K562 (cell line): ENCODE measurements at regions not wholly inside any gene's neighbourhood (a gene's known extent, or its start where the extent isn't known, plus 50 kb on each side); places are given as distances from the start of the nearest gene placed in this dataset.

ENCODE experiments used
- ATAC-seq: fragments of 200-7000 bp; cut with Tn5 transposase; 3 replicates; pipeline ENCODE4 v1.9.1; 2020; ENCODE audit warnings: moderate library complexity
- BruUV-seq: library from RNA; stranded (reverse); fragments of 400-500 nt; replicated peaks from 2 replicates; lab custom pipeline; 2021; lab: Mats Ljungman, UMichigan
- CTCF ChIA-PET: fragments of 300-600 bp; formaldehyde crosslinking; extraction: SDS; loops from one replicate; lab custom pipeline; 2021; ENCODE audit warnings: low intra/inter-chr PET ratio; lab: Yijun Ruan, JAX
- POLR2A ChIA-PET: fragments of 300-600, 350-650 bp; sonication (Branson Sonifier 250); formaldehyde crosslinking; extraction: SDS; loops from one replicate; lab custom pipeline; 2021; ENCODE audit warnings: antibody characterized with exemption, inconsistent platforms; lab: Yijun Ruan, JAX
- DNase-seq, 4 experiments: peaks; one replicate each; pipeline versions ENCODE4 v3.0.0 to v3.0.0-alpha.2; 2011 to 2018; ENCODE audit warnings: low spot score in 3 of 4, mixed read lengths in 3 of 4; ENCODE audit errors: extremely low read depth in 1 of 4
- FAIRE-seq: peaks from 2 replicates; lab custom pipeline; 2011; peaks lifted over from hg19 to GRCh38; lab: Jason Lieb, UNC
- H2AFZ ChIP-seq: 2 replicates; pipeline ENCODE4 v1.6.0; 2011; ENCODE audit warnings: low read depth, low read length, control low read depth, inconsistent platforms
- H3K27ac ChIP-seq: fragments of 200-600 bp; 3 replicates; pipeline ENCODE4 v1.8.0; 2011; ENCODE audit warnings: low read depth, mild to moderate bottlenecking, control low read depth, inconsistent platforms, low read length, moderate library complexity, mixed read lengths; ENCODE audit errors: extremely low read depth
- H3K27me3 ChIP-seq, 2 experiments: fragments of 300-600 bp in 1 of 2; 2 replicates in 1 of 2; 3 replicates in 1 of 2; pipeline versions ENCODE4 v1.6.0 to v1.8.0; 2011; ENCODE audit warnings: inconsistent platforms in 2 of 2, low read length in 2 of 2, mild to moderate bottlenecking in 1 of 2, mixed read lengths in 1 of 2, moderate library complexity in 1 of 2; ENCODE audit not compliant: control insufficient read depth in 2 of 2, insufficient read depth in 2 of 2
- H3K36me3 ChIP-seq: fragments of 300-600 bp; 3 replicates; pipeline ENCODE4 v1.8.0; 2011; ENCODE audit warnings: mild to moderate bottlenecking, low read length, inconsistent platforms; ENCODE audit not compliant: control insufficient read depth, insufficient read depth
- H3K4me1 ChIP-seq, 2 experiments: fragments of 200-600 bp in 1 of 2; replicated peaks in 1 of 2; 2 replicates in 1 of 2; 3 replicates in 1 of 2; pipeline versions ENCODE4 v1.5.1 to v1.8.0; 2011; ENCODE audit warnings: inconsistent platforms in 2 of 2, low read length in 2 of 2, mild to moderate bottlenecking in 1 of 2, mixed read lengths in 1 of 2, moderate library complexity in 1 of 2; ENCODE audit not compliant: control insufficient read depth in 2 of 2, insufficient read depth in 2 of 2
- H3K4me2 ChIP-seq: 2 replicates; pipeline ENCODE4 v1.6.1; 2011; ENCODE audit warnings: low read length, control low read depth, inconsistent platforms, mixed read lengths; ENCODE audit not compliant: insufficient read depth
- H3K4me3 ChIP-seq: fragments of 200-600 bp; sonication (generic), shearing (Covaris generic); 2 replicates; pipeline ENCODE4 v1.5.1; 2016; ENCODE audit warnings: control low read depth, inconsistent platforms
- H3K79me2 ChIP-seq: fragments of 200-600 bp; 3 replicates; pipeline ENCODE4 v1.8.0; 2011; ENCODE audit warnings: low read length, inconsistent platforms; ENCODE audit not compliant: control insufficient read depth, insufficient read depth
- H3K9ac ChIP-seq, 2 experiments: 2 replicates each; pipeline versions ENCODE4 v1.6.0 to v1.6.1; 2011; ENCODE audit warnings: low read depth in 2 of 2, low read length in 2 of 2, control low read depth in 1 of 2, inconsistent platforms in 1 of 2, mild to moderate bottlenecking in 1 of 2, mixed read lengths in 1 of 2; ENCODE audit not compliant: insufficient read depth in 1 of 2
- H3K9me1 ChIP-seq: one replicate; pipeline ENCODE4 v1.6.0; 2011; ENCODE audit warnings: inconsistent platforms, mild to moderate bottlenecking, low read length, moderate library complexity; ENCODE audit not compliant: control insufficient read depth, insufficient read depth
- H3K9me3 ChIP-seq: replicated peaks from 2 replicates; pipeline ENCODE4 v1.5.1; 2011; ENCODE audit warnings: low read depth, low read length, inconsistent platforms; ENCODE audit not compliant: control insufficient read depth, insufficient read depth
- H4K20me1 ChIP-seq: replicated peaks from 2 replicates; pipeline ENCODE4 v1.6.1; 2011; ENCODE audit warnings: low read length, inconsistent platforms, mixed read lengths; ENCODE audit not compliant: control insufficient read depth, insufficient read depth
- BHLHE40 ChIP-seq: IDR thresholded peaks from 2 replicates; pipeline ENCODE4 v1.6.1; 2011; ENCODE audit warnings: low read length, improper control_type of control experiment
- CBFA2T2 ChIP-seq: fragments of 450-650 bp; conservative IDR thresholded peaks from 2 replicates; pipeline ENCODE4 v1.6.1; 2017; ENCODE audit warnings: mild to moderate bottlenecking
- CBFA2T3 ChIP-seq: fragments of 450-650 bp; IDR thresholded peaks from 2 replicates; pipeline ENCODE4 v1.6.1; 2017
- CXXC5 ChIP-seq: fragments of 250-450 bp; sonication (Bioruptor Pico); IDR thresholded peaks from 2 replicates; pipeline ENCODE4 v1.8.0; 2022; ENCODE audit warnings: inconsistent platforms, mild to moderate bottlenecking, moderate library complexity
- E2F3 ChIP-seq: fragments of 250-450 bp; sonication (Bioruptor Pico); IDR thresholded peaks from 2 replicates; pipeline ENCODE4 v1.4.0; 2020; ENCODE audit warnings: mild to moderate bottlenecking
- EP300 ChIP-seq: IDR thresholded peaks from 2 replicates; pipeline ENCODE4 v1.6.1; 2012; ENCODE audit warnings: low read length, improper control_type of control experiment
- ESRRA ChIP-seq: fragments of 450-650 bp; IDR thresholded peaks from 2 replicates; pipeline ENCODE4 v1.6.1; 2014; ENCODE audit warnings: low read depth, mild to moderate bottlenecking, moderate library complexity, borderline replicate concordance
- FOXK2 ChIP-seq, 2 experiments: fragments of 450-650 bp; IDR thresholded peaks in 1 of 2; conservative IDR thresholded peaks in 1 of 2; 2 replicates each; pipeline ENCODE4 v1.6.1; 2016; ENCODE audit warnings: low read depth in 2 of 2, mild to moderate bottlenecking in 1 of 2
- HDAC1 ChIP-seq, 2 experiments: fragments of 450-650 bp; IDR thresholded peaks; 2 replicates each; pipeline ENCODE4 v1.6.1; 2016 to 2017; ENCODE audit warnings: inconsistent platforms in 1 of 2, mild to moderate bottlenecking in 1 of 2, moderate library complexity in 1 of 2
- MBD1 ChIP-seq: fragments of 250-450 bp; sonication (Bioruptor Pico); IDR thresholded peaks from 2 replicates; pipeline ENCODE4 v1.8.0; 2022; ENCODE audit warnings: inconsistent platforms
- MITF ChIP-seq: IDR thresholded peaks from 2 replicates; pipeline ENCODE4 v1.6.1; 2014; ENCODE audit warnings: antibody characterized with exemption
- NBN ChIP-seq: fragments of 450-650 bp; IDR thresholded peaks from 2 replicates; pipeline ENCODE4 v1.6.1; 2016; ENCODE audit warnings: low read depth, mild to moderate bottlenecking
- NCOR1 ChIP-seq: fragments of 450-650 bp; IDR thresholded peaks from 2 replicates; pipeline ENCODE4 v1.6.1; 2016; ENCODE audit warnings: mild to moderate bottlenecking, moderate library complexity
- NR2C2 ChIP-seq, 2 experiments: fragments of 200-800 bp in 1 of 2; sonication (Bioruptor generic) in 1 of 2; sonication (generic) in 1 of 2; formaldehyde crosslinking in 1 of 2; IDR thresholded peaks; 2 replicates each; pipeline versions ENCODE4 v1.6.1 to v1.8.0; 2016 to 2022; ENCODE audit warnings: mild to moderate bottlenecking in 1 of 2, missing compliant biosample characterization in 1 of 2, missing genetic modification characterization in 1 of 2, missing genetic modification reagents in 1 of 2
- RAD51 ChIP-seq: fragments of 450-650 bp; IDR thresholded peaks from 2 replicates; pipeline ENCODE4 v1.7.1; 2016; ENCODE audit warnings: low read depth, mild to moderate bottlenecking, borderline replicate concordance
- RBM39 ChIP-seq: fragments of 200-400 bp; formaldehyde crosslinking; optimal IDR thresholded peaks from 2 replicates; pipeline ENCODE3; 2018; ENCODE audit warnings: low read depth, low read length
- SRSF1 ChIP-seq: fragments of 200-400 bp; formaldehyde crosslinking; IDR thresholded peaks from 2 replicates; pipeline ENCODE4 v1.6.1; 2017; ENCODE audit warnings: mild to moderate bottlenecking, low read depth, low read length, moderate library complexity
- TEAD4 ChIP-seq, 2 experiments: sonication (generic) in 1 of 2; formaldehyde crosslinking in 1 of 2; IDR thresholded peaks; 2 replicates each; pipeline versions ENCODE4 v1.6.1 to v1.8.0; 2012 to 2022; ENCODE audit warnings: borderline replicate concordance in 1 of 2, inconsistent platforms in 1 of 2, low read length in 1 of 2, mild to moderate bottlenecking in 1 of 2, missing genetic modification reagents in 1 of 2
- USF2 ChIP-seq: sonication (generic); formaldehyde crosslinking; IDR thresholded peaks from 2 replicates; pipeline ENCODE4 v1.5.0; 2020; ENCODE audit warnings: missing genetic modification reagents
- ZNF589 ChIP-seq: fragments of 200-800 bp; sonication (Bioruptor generic); IDR thresholded peaks from 2 replicates; pipeline ENCODE4 v1.6.1; 2016; ENCODE audit warnings: low read depth, missing genetic modification characterization, missing compliant biosample characterization
- WGBS: fragments of 100-300 bp; shearing (Covaris generic); methylation state at CpG from one replicate; pipeline ENCODE4 v1.1.6; 2016; ENCODE audit warnings: low coverage, mixed read lengths; ENCODE audit not compliant: insufficient coverage; ENCODE audit errors: missing lambda C conversion rate; 5-methylcytosine and 5-hydroxymethylcytosine counted together
- in situ Hi-C: fragments of 300-500 bp; cut with MboI; formaldehyde crosslinking; loops from 4 replicates; pipeline ENCODE4 v1.15.0; 2018; ENCODE audit warnings: inconsistent platforms, mixed read lengths
- intact Hi-C: fragments of 100-400 bp; cut with micrococcal nuclease; formaldehyde crosslinking; loops from 2 replicates; pipeline ENCODE4 v1.14.2; 2022

- Histone ChIP-seq H3K9me1 (no peaks in the 10 kb centered on the region), H3K4me2 (peak overlapping the region; percentile 11; the same call in 1 of the 2 replicates), H3K4me3 (no peak overlapping the region), H3K36me3 (no peaks in the 10 kb centered on the region; the same call in 2 of the 3 replicates), H3K9ac (no peak overlapping the region; a peak in 1 of 4 replicates), H3K79me2 (no peaks in the 10 kb centered on the region), H3K9me3 (no peaks in the 10 kb centered on the region; the same call in 1 of the 2 replicates), H3K27me3 (no peaks in the 10 kb centered on the region), H3K4me1 (peaks cover 0 to 17% of the 10 kb centered on the region in 2 experiments; a peak in 4 of 5 replicates), H3K27ac (peak overlapping the region; percentile 15; the same call in 1 of the 3 replicates), H2AFZ (no peak overlapping the region), H4K20me1 (no peaks in the 10 kb centered on the region)
- CTCF ChIA-PET: no interaction called here
- peak; percentile 42 for FAIRE-seq
- 0% methylated on average over 1 of the region's 1 CpG for WGBS
- POLR2A ChIA-PET: interaction anchor here (0.6 to 0.7 kb wide), 2 partner anchors 11 to 23 kb away, joined by 3 read pairs; no protein-coding TSS in a partner anchor
- no TSS peak for BruUV-seq
- DNase-seq: peak; percentile 30 to 71 (median 46)
- in situ Hi-C loops: no loop called here
- peak; percentile 83 for ATAC-seq
- intact Hi-C loops: no loop called here
- TF ChIP-seq SRSF1 (no peak), NCOR1 (0 out of 2 replicates have a peak, but pooled peaks have one; percentile 19), EP300 (0 out of 2 replicates have a peak, but pooled peaks have one; percentile 5), FOXK2 (conservative IDR thresholded peaks at IDR 0.05 in 1 of 2, IDR thresholded peaks at IDR 0.05 in 1 of 2; ENCODE audit: low read depth in 2 of 2) (peak in 1 of 2 experiments; percentile 26; a peak in 1 of 4 replicates), CBFA2T3 (peak; percentile 71), RBM39 (no peak), CBFA2T2 (peak; percentile 39), CXXC5 (CRISPR knock-in tag) (0 out of 2 replicates have a peak, but pooled peaks have one; percentile 0), TEAD4 (IDR thresholded peaks at IDR 0.05; ENCODE audit: low read length) (peak; percentile 33; the same call in 1 of the 2 replicates), TEAD4 (CRISPR knock-in tag; IDR thresholded peaks at IDR 0.05; ENCODE audit: borderline replicate concordance) (no peak), USF2 (peak; percentile 78), BHLHE40 (peak; percentile 65), MITF (0 out of 2 replicates have a peak, but pooled peaks have one; percentile 63), E2F3 (CRISPR knock-in tag) (no peak), ZNF589 (CRISPR knock-in tag) (0 out of 2 replicates have a peak, but pooled peaks have one; percentile 64), ESRRA (peak; percentile 27; the same call in 1 of the 2 replicates), NR2C2 (CRISPR knock-in tag; IDR thresholded peaks at IDR 0.05) (no peak), NR2C2 (tag; IDR thresholded peaks at IDR 0.05) (peak; percentile 57), MBD1 (no peak), HDAC1 (IDR thresholded peaks at IDR 0.05) (0 out of 4 replicates have a peak, but pooled peaks of 1 of the 2 experiments have one; percentile 13), RAD51 (peak; percentile 57; the same call in 1 of the 2 replicates), NBN (no peak)
These were observed 167.6 kb downstream of the ZNF648 start for GRCh38 chr1:181893937-181894336.
